ACC112 (cell line): ENCODE measurements at regions not wholly inside any gene's neighbourhood (a gene's known extent, or its start where the extent isn't known, plus 50 kb on each side); places are given as distances from the start of the nearest gene placed in this dataset.

ENCODE experiments used
- H2AFZ ChIP-seq: fragments of 200-600 bp; sonication (generic); one replicate; pipeline ENCODE4 v1.6.0; 2017; ENCODE audit warnings: antibody characterized with exemption, low read length; ENCODE audit not compliant: unreplicated experiment
- H3K27ac ChIP-seq: fragments of 200-600 bp; sonication (generic); 2 replicates; pipeline ENCODE4 v1.5.1; 2014; ENCODE audit warnings: low read depth, mild to moderate bottlenecking, antibody characterized with exemption, low read length, moderate library complexity
- H3K27me3 ChIP-seq: fragments of 200-600 bp; sonication (generic); 2 replicates; pipeline ENCODE4 v1.6.1; 2014; ENCODE audit warnings: mild to moderate bottlenecking, antibody characterized with exemption, low read length, moderate library complexity, mixed read lengths; ENCODE audit not compliant: insufficient read depth
- H3K36me3 ChIP-seq: fragments of 200-600 bp; sonication (generic); 2 replicates; pipeline ENCODE4 v1.6.1; 2016; ENCODE audit warnings: mild to moderate bottlenecking, antibody characterized with exemption, low read length, moderate library complexity, mixed read lengths; ENCODE audit not compliant: insufficient read depth
- H3K4me1 ChIP-seq: fragments of 200-600 bp; sonication (generic); one replicate; pipeline ENCODE4 v1.6.1; 2016; ENCODE audit warnings: low read length, mixed read lengths; ENCODE audit not compliant: insufficient read depth, unreplicated experiment, control insufficient read depth
- H3K4me3 ChIP-seq: fragments of 200-600 bp; sonication (generic); 2 replicates; pipeline ENCODE4 v1.5.1; 2014; ENCODE audit warnings: mild to moderate bottlenecking, low read depth, low read length
- H3K79me2 ChIP-seq: fragments of 200-600 bp; sonication (generic); one replicate; pipeline ENCODE4 v1.6.0; 2016; ENCODE audit warnings: low read length; ENCODE audit not compliant: control insufficient read depth, unreplicated experiment, insufficient read depth

GRCh38 chr6:169144356-169144755 lies 109.3 kb downstream of the THBS2 start:
- no peak overlapping the region for H2AFZ ChIP-seq
- no peaks in the 10 kb centered on the region for H3K4me1 ChIP-seq
- H3K79me2 ChIP-seq = no peaks in the 10 kb centered on the region
- H3K27ac ChIP-seq = no peak overlapping the region
- no peaks in the 10 kb centered on the region for H3K27me3 ChIP-seq
- no peak overlapping the region for H3K4me3 ChIP-seq
- H3K36me3 ChIP-seq = no peaks in the 10 kb centered on the region

DNA sequence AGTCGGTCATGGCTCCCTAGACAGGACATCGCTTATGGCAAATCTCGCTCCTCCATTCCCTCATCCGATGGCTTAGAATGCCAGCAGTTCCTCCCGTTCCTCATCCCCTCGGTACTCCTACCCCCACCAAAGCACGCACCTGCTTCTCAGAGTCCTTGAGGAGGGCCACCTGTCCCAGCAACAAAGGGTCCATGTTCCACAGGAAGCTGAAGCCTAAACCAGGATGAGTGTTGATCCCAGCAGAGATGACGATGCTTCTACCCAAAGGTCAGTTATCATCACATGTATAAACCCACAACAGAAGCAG lies 111.2 kb downstream of the THBS2 start:
- Histone ChIP-seq H3K79me2 (no peaks in the 10 kb centered on the region), H2AFZ (no peak overlapping the region), H3K4me3 (no peak overlapping the region), H3K36me3 (no peaks in the 10 kb centered on the region), H3K27me3 (no peaks in the 10 kb centered on the region), H3K27ac (no peak overlapping the region), H3K4me1 (no peaks in the 10 kb centered on the region)

DNA sequence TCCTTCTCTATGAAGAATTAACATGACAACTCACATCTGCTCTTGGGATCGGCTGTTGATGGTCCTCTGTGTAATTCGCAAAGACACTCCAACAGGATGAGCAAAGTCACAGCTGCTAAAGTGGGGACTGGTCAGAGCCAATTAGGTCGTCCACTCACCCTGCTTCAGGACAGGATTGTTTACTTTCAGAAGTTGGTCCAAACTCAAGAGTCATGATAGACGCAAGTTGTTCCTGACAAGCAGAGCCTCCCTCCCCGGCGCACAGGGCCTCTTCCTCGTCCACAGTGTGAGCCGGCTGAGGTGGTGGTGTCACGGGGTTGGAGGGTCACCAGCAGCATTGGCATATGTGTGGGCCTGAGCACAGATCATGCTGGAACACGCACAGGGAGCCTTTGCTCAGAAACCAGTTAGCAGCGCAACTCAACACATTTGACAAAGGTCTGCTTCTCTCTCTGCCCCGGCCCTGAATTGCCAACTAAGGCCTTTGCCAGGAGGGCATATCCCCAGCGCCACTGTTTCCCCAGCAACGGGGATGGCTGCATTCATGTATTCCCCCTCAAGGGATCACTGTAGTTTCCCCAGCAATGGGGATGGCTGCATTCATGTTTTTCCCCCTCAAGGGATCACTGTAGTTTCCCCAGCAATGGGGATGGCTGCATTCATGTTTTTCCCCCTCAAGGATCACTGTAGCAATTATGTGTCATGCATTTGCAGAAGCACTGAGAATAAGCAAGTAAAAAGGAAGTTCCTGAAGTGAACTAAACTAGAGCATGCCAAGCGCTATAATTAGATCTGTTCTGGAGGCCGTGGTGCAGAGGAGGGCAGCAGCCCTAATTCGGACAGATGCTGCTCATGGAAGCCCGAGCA lies 111.7 kb downstream of the THBS2 start:
- Histone ChIP-seq H3K36me3 (no peaks in the 10 kb centered on the region), H2AFZ (no peak overlapping the region), H3K4me3 (no peak overlapping the region), H3K79me2 (no peaks in the 10 kb centered on the region), H3K4me1 (no peaks in the 10 kb centered on the region), H3K27me3 (no peaks in the 10 kb centered on the region), H3K27ac (no peak overlapping the region)

- Histone ChIP-seq H3K27me3 (no peaks in the 10 kb centered on the region), H3K4me3 (no peak overlapping the region), H3K79me2 (no peaks in the 10 kb centered on the region), H3K4me1 (no peaks in the 10 kb centered on the region), H2AFZ (no peak overlapping the region), H3K36me3 (no peaks in the 10 kb centered on the region), H3K27ac (no peak overlapping the region)
Observed at GRCh38 chr6:169140986-169141495, 112.6 kb downstream of the THBS2 start.

DNA sequence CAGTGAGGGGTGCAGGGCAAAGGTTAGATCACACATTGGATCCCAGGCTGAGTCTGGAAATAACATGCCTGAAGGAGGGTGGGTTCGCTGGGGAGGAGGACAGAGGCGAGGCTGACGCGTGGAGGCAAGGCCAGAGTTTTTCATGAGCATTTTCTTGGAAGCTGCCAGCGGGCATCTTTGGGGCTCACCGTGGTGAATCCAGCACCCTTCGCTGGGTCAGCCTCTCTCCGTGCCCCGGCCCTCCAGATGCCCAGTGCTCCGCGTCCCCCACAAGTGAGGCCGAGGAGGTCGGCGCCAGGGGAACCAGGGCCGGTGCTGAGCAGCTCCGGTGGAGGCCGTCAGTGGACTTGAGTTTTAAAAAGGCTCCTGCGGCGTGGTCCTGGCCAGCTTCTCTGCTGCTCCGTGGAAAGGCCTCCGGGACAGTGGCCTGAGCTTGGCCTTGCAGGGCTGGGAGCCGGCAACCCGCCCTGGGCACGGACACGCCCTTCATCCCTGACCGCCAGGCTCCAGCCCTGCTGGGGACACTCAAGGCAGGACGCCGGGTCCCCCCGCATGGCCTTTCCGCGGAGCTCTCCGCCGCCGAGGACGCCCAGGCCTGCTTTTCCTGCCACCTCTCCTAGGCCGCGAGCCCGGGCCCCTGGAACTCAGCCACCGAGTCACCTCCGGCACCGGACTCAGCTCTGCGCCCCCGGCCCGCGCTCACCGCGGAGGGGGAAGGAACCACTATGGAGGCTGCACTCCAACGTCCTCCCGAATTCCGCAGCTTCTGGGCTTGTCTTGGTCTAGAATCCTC lies 114.3 kb downstream of the THBS2 start:
- Histone ChIP-seq H3K27me3 (no peaks in the 10 kb centered on the region), H3K27ac (no peak overlapping the region), H3K4me1 (no peaks in the 10 kb centered on the region), H3K36me3 (no peaks in the 10 kb centered on the region), H2AFZ (no peak overlapping the region), H3K4me3 (no peak overlapping the region), H3K79me2 (no peaks in the 10 kb centered on the region)

DNA sequence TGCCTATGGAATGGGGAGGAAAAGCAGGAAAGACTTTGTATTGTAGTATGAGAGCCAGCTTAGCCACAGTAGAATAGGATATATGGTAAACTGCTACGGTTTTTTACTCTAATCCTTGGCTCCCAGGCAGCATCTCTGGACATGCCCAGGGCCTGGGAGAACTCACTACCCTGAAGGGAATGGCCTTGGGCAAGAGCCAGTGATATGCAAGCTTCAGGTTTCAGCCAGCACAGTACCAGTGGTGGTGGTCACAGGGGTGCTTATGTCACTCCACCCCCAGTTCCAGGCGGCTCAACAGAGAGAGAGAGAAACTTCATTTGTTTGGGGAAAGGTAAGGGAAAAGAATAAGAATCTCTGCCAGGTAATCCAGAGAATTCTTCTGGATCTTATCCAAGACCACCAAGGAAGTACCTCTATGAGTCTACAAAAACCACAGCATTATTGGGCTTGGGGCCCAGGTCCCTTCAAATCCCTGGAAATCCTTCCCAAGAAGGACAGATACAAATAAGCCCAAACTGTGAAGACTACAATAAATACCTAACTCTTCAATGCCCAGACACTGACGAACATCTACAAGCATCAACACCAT lies 121.2 kb downstream of the THBS2 start:
- H3K36me3 ChIP-seq = no peaks in the 10 kb centered on the region
- H3K79me2 ChIP-seq = no peaks in the 10 kb centered on the region
- H3K4me1 ChIP-seq = no peaks in the 10 kb centered on the region
- no peak overlapping the region for H2AFZ ChIP-seq
- no peaks in the 10 kb centered on the region for H3K27me3 ChIP-seq
- no peak overlapping the region for H3K27ac ChIP-seq
- H3K4me3 ChIP-seq = no peak overlapping the region

- no peak overlapping the region for H3K4me3 ChIP-seq
- no peak overlapping the region for H2AFZ ChIP-seq
- no peaks in the 10 kb centered on the region for H3K4me1 ChIP-seq
- no peaks in the 10 kb centered on the region for H3K27me3 ChIP-seq
- no peaks in the 10 kb centered on the region for H3K36me3 ChIP-seq
- H3K27ac ChIP-seq = no peak overlapping the region
- no peaks in the 10 kb centered on the region for H3K79me2 ChIP-seq
Observed at GRCh38 chr6:169131390-169131789, 122.3 kb downstream of the THBS2 start.

DNA sequence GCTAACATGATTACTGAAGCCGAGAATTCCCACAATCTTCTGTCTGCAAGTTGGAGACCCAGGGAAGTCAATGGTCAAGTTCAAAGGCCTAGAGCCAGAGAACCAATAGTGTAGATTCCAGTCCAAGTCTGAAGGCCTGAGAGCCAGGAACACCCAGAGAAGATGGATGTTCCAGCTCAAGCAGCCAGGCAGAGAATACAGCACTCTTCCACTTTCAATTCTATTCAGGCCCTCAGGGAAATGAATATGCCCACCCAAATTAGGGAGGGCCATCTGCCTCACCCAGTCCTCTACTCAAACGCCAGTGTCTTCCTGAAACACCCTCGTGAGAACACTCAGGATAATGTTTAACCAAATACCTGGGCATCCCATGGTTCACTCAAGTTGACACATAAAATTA lies 123.5 kb downstream of the THBS2 start:
- Histone ChIP-seq H3K4me3 (no peak overlapping the region), H3K79me2 (no peaks in the 10 kb centered on the region), H2AFZ (no peak overlapping the region), H3K27me3 (no peaks in the 10 kb centered on the region), H3K36me3 (no peaks in the 10 kb centered on the region), H3K27ac (no peak overlapping the region), H3K4me1 (no peaks in the 10 kb centered on the region)

DNA sequence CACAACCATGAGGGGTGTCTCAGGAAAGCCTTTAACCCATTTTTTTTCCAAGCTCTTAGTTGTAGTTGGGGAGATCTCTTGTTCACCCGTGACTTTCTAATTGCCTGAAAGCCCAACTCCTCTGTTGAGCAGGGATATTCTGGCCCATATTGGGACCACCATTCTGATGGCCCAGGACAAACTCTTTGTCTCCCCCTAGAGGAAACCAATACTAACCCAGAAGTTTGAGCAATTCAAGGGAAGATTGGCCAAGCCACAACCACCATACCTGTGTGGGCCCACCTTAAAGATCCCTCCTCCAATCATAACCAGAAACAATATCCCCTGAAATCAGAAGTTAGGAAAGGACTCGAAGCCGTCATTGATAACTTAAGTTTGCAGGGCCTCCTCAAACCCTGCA lies 132.6 kb downstream of the THBS2 start:
- Histone ChIP-seq H3K4me1 (no peaks in the 10 kb centered on the region), H3K4me3 (no peak overlapping the region), H3K36me3 (no peaks in the 10 kb centered on the region), H3K79me2 (no peaks in the 10 kb centered on the region), H3K27ac (no peak overlapping the region), H3K27me3 (no peaks in the 10 kb centered on the region), H2AFZ (no peak overlapping the region)

GRCh38 chr6:169119669-169120068 lies 134.0 kb downstream of the THBS2 start:
- no peak overlapping the region for H3K4me3 ChIP-seq
- no peaks in the 10 kb centered on the region for H3K79me2 ChIP-seq
- no peak overlapping the region for H2AFZ ChIP-seq
- no peaks in the 10 kb centered on the region for H3K36me3 ChIP-seq
- no peaks in the 10 kb centered on the region for H3K4me1 ChIP-seq
- no peaks in the 10 kb centered on the region for H3K27me3 ChIP-seq
- H3K27ac ChIP-seq = no peak overlapping the region
